WI38 (cell line): ENCODE measurements at regions not wholly inside any gene's neighbourhood (a gene's known extent, or its start where the extent isn't known, plus 50 kb on each side); places are given as distances from the start of the nearest gene placed in this dataset.

Source experiments
- H3K4me3 ChIP-seq: 2 replicates; pipeline ENCODE4 v1.5.1; 2011; ENCODE audit warnings: low read depth, mild to moderate bottlenecking, control low read depth, low read length
- CTCF ChIP-seq: IDR thresholded peaks from 2 replicates; pipeline ENCODE4 v1.5.1; 2012; ENCODE audit warnings: low read depth, mild to moderate bottlenecking, control low read depth, low read length

GRCh38 chr4:107131295-107131694 lies 95.2 kb upstream of the DKK2 start:
- H3K4me3 ChIP-seq: no peak overlapping the region
- TF ChIP-seq CTCF: no peak

- H3K4me3 ChIP-seq: no peak overlapping the region
- no peak for TF ChIP-seq CTCF
These were observed 94.0 kb upstream of the DKK2 start for GRCh38 chr4:107130157-107130556.

- TF ChIP-seq CTCF: no peak
- H3K4me3 ChIP-seq: no peak overlapping the region
These were observed 93.5 kb upstream of the DKK2 start for GRCh38 chr4:107129611-107130010.

- H3K4me3 ChIP-seq: no peak overlapping the region
- no peak for TF ChIP-seq CTCF
These were observed 93.0 kb upstream of the DKK2 start for GRCh38 chr4:107129076-107129475.

GRCh38 chr4:107128116-107128515 lies 92.0 kb upstream of the DKK2 start:
- H3K4me3 ChIP-seq: no peak overlapping the region
- no peak for TF ChIP-seq CTCF

- H3K4me3 ChIP-seq: no peak overlapping the region
- no peak for TF ChIP-seq CTCF
These were observed 89.4 kb upstream of the DKK2 start for GRCh38 chr4:107125496-107125895.

- H3K4me3 ChIP-seq: no peak overlapping the region
- no peak for TF ChIP-seq CTCF
These were observed 86.6 kb upstream of the DKK2 start for GRCh38 chr4:107122736-107123135.
